GM12878 (cell line): ENCODE measurements at regions not wholly inside any gene's neighbourhood (a gene's known extent, or its start where the extent isn't known, plus 50 kb on each side); places are given as distances from the start of the nearest gene placed in this dataset.

Source experiments
- ATAC-seq: fragments of 200-7000 bp; cut with Tn5 transposase; 3 replicates; pipeline ENCODE4 v1.9.1; 2020; ENCODE audit warnings: mild to moderate bottlenecking, moderate library complexity
- BruUV-seq: library from RNA; stranded (reverse); fragments of 400-500 nt; replicated peaks from 2 replicates; lab custom pipeline; 2021; lab: Mats Ljungman, UMichigan
- CTCF ChIA-PET: fragments of 300-600 bp; sonication (Branson Sonifier 250); formaldehyde crosslinking; extraction: SDS; loops from one replicate; lab custom pipeline; 2021; ENCODE audit warnings: inconsistent platforms; lab: Yijun Ruan, JAX
- POLR2A ChIA-PET: fragments of 350-600 bp; formaldehyde crosslinking; extraction: SDS; loops from one replicate; lab custom pipeline; 2021; ENCODE audit warnings: inconsistent platforms; lab: Charles Lee
- RAD21 ChIA-PET: fragments of 300-600 bp; sonication (Branson Sonifier 250); formaldehyde crosslinking; loops from one replicate; lab custom pipeline; 2023; ENCODE audit warnings: antibody characterized with exemption; ENCODE audit not compliant: unreplicated experiment; lab: Charles Lee
- SMC1A ChIA-PET: fragments of 300-600 bp; sonication (Branson Sonifier 250); formaldehyde crosslinking; loops from one replicate; lab custom pipeline; 2023; ENCODE audit not compliant: unreplicated experiment, uncharacterized antibody; lab: Charles Lee
- DNase-seq: peaks from one replicate; pipeline ENCODE4 v3.0.0-alpha.2; 2011; ENCODE audit warnings: low read depth, low spot score
- FAIRE-seq: peaks from 3 replicates; lab custom pipeline; 2011; peaks lifted over from hg19 to GRCh38; lab: Jason Lieb, UNC
- H2AFZ ChIP-seq: 2 replicates; pipeline ENCODE4 v1.6.0; 2011; ENCODE audit warnings: low read depth, low read length, control low read depth; ENCODE audit not compliant: control insufficient read depth
- H3K27ac ChIP-seq: 2 replicates; pipeline ENCODE4 v1.5.1; 2011; ENCODE audit warnings: control low read depth; ENCODE audit not compliant: control insufficient read depth, insufficient read depth
- H3K27me3 ChIP-seq, 2 experiments: replicated peaks in 1 of 2; 2 replicates each; pipeline versions ENCODE4 v1.6.0 to v1.6.1; 2011; ENCODE audit warnings: low read length in 1 of 2; ENCODE audit not compliant: control insufficient read depth in 2 of 2, insufficient read depth in 2 of 2
- H3K36me3 ChIP-seq, 2 experiments: 2 replicates each; pipeline ENCODE4 v1.5.1; 2011; ENCODE audit warnings: low read length in 1 of 2; ENCODE audit not compliant: control insufficient read depth in 2 of 2, insufficient read depth in 2 of 2
- H3K4me1 ChIP-seq: 2 replicates; pipeline ENCODE4 v1.6.1; 2011; ENCODE audit warnings: mild to moderate bottlenecking, low read length, moderate library complexity, mixed read lengths; ENCODE audit not compliant: control insufficient read depth, insufficient read depth
- H3K4me2 ChIP-seq: 2 replicates; pipeline ENCODE4 v1.6.0; 2011; ENCODE audit warnings: control low read depth; ENCODE audit not compliant: control insufficient read depth, insufficient read depth
- H3K4me3 ChIP-seq: fragments of 200-600 bp; sonication (generic); 2 replicates; pipeline ENCODE4 v1.5.1; 2016
- H3K79me2 ChIP-seq: 2 replicates; pipeline ENCODE4 v1.6.0; 2011; ENCODE audit warnings: low read length; ENCODE audit not compliant: control insufficient read depth, insufficient read depth
- H3K9ac ChIP-seq: 2 replicates; pipeline ENCODE4 v1.8.0; 2011; ENCODE audit warnings: low read length, control low read depth, mixed read lengths; ENCODE audit not compliant: control insufficient read depth, insufficient read depth
- H3K9me3 ChIP-seq: replicated peaks from 3 replicates; pipeline ENCODE4 v1.5.1; 2011; ENCODE audit warnings: mild to moderate bottlenecking, low read length; ENCODE audit not compliant: control insufficient read depth, insufficient read depth
- H4K20me1 ChIP-seq: 2 replicates; pipeline ENCODE4 v1.6.0; 2011; ENCODE audit not compliant: control insufficient read depth, insufficient read depth
- CBFB ChIP-seq: IDR thresholded peaks from 2 replicates; pipeline ENCODE4 v1.6.1; 2016; ENCODE audit warnings: antibody characterized with exemption, low read depth
- CBX5 ChIP-seq: sonication (generic); IDR thresholded peaks from 2 replicates; pipeline ENCODE4 v1.6.1; 2016; ENCODE audit warnings: low read depth, moderate library complexity, mild to moderate bottlenecking, inconsistent platforms
- FOS ChIP-seq: IDR thresholded peaks from 3 replicates; pipeline ENCODE4 v1.6.1; 2011; ENCODE audit warnings: borderline replicate concordance; ENCODE audit not compliant: insufficient read length; ENCODE audit errors: extremely low read depth
- HDAC6 ChIP-seq: fragments of 200-600 bp; sonication (generic); IDR thresholded peaks from one replicate; pipeline ENCODE4 v1.8.0; 2017; ENCODE audit warnings: antibody characterized with exemption; ENCODE audit not compliant: unreplicated experiment
- NFYA ChIP-seq: IDR thresholded peaks from 2 replicates; pipeline ENCODE4 v1.6.1; 2011; ENCODE audit warnings: low read depth, mild to moderate bottlenecking, low read length, improper control_type of control experiment, borderline replicate concordance
- PAX8 ChIP-seq: fragments of 450-650 bp; IDR thresholded peaks from 2 replicates; pipeline ENCODE4 v1.6.1; 2017; ENCODE audit warnings: mild to moderate bottlenecking, moderate library complexity
- POLR2AphosphoS2 ChIP-seq: IDR thresholded peaks from 2 replicates; pipeline ENCODE4 v1.6.1; 2011; ENCODE audit warnings: low read depth, mild to moderate bottlenecking, low read length, improper control_type of control experiment, moderate library complexity
- SMARCA5 ChIP-seq: fragments of 450-650 bp; IDR thresholded peaks from 2 replicates; pipeline ENCODE4 v1.6.1; 2017; ENCODE audit warnings: mild to moderate bottlenecking
- ZNF217 ChIP-seq: fragments of 450-650 bp; IDR thresholded peaks from 2 replicates; pipeline ENCODE4 v1.6.1; 2017; ENCODE audit warnings: antibody characterized with exemption, mild to moderate bottlenecking
- WGBS: methylation state at CpG from one replicate; pipeline ENCODE4 v1.1.6; 2016; ENCODE audit warnings: low lambda C conversion rate; ENCODE audit not compliant: insufficient replicate concordance, insufficient coverage; ENCODE audit errors: missing lambda C conversion rate; 5-methylcytosine and 5-hydroxymethylcytosine counted together
- in situ Hi-C: fragments of 300-500 bp; cut with MboI; formaldehyde crosslinking; loops from 9 replicates; pipeline ENCODE4 v1.14.3; 2018; ENCODE audit warnings: mixed read lengths
- intact Hi-C: fragments of 100-400 bp; cut with micrococcal nuclease; formaldehyde crosslinking; loops from one replicate; pipeline ENCODE4 v1.14.2; 2022; ENCODE audit not compliant: unreplicated experiment
- TF ChIP-seq, protein P1 (sequence below): IDR thresholded peaks from 2 replicates; pipeline ENCODE4 v1.6.1; 2012; ENCODE audit warnings: improper control_type of control experiment, low read depth, low read length; ENCODE audit not compliant: insufficient replicate concordance
- TF ChIP-seq, protein P2 (sequence below): IDR thresholded peaks from 2 replicates; pipeline ENCODE4 v1.6.1; 2012; ENCODE audit warnings: low read depth, low read length, improper control_type of control experiment

DNA sequence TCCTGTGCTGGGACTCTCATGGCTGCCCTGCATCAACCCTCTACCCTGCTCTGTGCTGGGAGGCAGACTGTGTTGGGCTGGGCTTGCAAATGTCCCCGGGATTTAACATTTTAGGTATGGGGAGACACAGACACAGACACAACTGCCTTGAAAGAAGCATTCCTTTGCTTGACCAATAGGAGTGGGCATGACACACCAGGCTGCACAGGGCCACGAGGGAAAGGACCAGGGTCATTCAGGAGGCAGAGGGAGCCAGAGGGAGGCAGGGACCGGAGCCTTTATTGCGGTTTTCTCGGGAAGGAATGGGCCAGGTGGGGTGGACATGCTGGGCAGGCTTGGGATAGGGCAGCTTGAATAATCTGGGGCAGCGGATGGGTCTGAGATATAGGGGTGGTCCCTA is 238.7 kb upstream of the COPS8 start (continued):
- TF ChIP-seq, protein P1, sequence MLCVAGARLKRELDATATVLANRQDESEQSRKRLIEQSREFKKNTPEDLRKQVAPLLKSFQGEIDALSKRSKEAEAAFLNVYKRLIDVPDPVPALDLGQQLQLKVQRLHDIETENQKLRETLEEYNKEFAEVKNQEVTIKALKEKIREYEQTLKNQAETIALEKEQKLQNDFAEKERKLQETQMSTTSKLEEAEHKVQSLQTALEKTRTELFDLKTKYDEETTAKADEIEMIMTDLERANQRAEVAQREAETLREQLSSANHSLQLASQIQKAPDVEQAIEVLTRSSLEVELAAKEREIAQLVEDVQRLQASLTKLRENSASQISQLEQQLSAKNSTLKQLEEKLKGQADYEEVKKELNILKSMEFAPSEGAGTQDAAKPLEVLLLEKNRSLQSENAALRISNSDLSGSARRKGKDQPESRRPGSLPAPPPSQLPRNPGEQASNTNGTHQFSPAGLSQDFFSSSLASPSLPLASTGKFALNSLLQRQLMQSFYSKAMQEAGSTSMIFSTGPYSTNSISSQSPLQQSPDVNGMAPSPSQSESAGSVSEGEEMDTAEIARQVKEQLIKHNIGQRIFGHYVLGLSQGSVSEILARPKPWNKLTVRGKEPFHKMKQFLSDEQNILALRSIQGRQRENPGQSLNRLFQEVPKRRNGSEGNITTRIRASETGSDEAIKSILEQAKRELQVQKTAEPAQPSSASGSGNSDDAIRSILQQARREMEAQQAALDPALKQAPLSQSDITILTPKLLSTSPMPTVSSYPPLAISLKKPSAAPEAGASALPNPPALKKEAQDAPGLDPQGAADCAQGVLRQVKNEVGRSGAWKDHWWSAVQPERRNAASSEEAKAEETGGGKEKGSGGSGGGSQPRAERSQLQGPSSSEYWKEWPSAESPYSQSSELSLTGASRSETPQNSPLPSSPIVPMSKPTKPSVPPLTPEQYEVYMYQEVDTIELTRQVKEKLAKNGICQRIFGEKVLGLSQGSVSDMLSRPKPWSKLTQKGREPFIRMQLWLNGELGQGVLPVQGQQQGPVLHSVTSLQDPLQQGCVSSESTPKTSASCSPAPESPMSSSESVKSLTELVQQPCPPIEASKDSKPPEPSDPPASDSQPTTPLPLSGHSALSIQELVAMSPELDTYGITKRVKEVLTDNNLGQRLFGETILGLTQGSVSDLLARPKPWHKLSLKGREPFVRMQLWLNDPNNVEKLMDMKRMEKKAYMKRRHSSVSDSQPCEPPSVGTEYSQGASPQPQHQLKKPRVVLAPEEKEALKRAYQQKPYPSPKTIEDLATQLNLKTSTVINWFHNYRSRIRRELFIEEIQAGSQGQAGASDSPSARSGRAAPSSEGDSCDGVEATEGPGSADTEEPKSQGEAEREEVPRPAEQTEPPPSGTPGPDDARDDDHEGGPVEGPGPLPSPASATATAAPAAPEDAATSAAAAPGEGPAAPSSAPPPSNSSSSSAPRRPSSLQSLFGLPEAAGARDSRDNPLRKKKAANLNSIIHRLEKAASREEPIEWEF: no peak

DNA sequence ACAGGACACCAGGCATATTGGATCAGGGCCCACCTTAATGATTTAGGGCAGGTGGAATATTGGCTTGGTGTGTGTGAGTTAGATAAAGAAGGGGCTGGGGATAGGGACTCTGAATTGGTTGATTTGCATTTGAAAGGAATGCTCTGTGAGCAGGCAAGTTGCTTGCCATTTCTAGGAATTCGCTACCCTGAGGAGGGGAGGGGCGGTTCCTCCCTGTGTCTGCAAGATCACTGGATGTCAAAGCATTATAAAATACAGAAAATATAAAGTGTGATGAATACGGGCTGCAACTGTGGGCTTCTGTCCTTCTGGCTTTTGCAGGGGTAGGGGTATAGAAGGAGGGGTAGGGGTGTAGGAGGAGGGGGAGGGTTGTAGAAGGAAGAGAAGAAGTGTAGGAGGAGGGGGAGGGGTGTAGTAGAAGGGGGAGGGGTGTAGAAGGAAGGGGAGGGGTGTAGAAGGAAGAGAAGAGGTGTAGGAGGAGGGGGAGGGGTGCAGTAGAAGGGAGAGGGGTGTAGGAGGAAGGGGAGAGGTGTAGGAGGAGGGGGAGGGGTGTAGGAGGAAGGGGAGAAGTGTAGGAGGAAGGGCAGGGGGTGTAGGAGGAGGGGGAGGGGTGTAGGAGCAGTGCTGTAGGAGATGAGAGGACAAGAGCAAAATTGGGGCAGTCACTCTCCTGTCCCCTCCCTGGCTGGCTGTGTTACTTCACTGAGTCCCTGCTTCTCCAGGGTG is 238.0 kb upstream of the COPS8 start:
- Histone ChIP-seq H3K4me2 (no peak overlapping the region), H3K27me3 (no peaks in the 10 kb centered on the region), H4K20me1 (no peaks in the 10 kb centered on the region), H3K36me3 (no peaks in the 10 kb centered on the region), H3K79me2 (no peaks in the 10 kb centered on the region), H3K9ac (no peak overlapping the region), H3K27ac (no peak overlapping the region), H3K4me3 (no peak overlapping the region), H2AFZ (no peak overlapping the region), H3K9me3 (no peaks in the 10 kb centered on the region), H3K4me1 (no peaks in the 10 kb centered on the region)
- ChIA-PET POLR2A (no interaction called here), SMC1A (no interaction called here), CTCF (no interaction called here), RAD21 (no interaction called here)
- intact Hi-C loops (no loop called here), in situ Hi-C loops (no loop called here)
- BruUV-seq: no TSS peak
- ATAC-seq (no peak), FAIRE-seq (no peak), DNase-seq (no peak)
- 15% methylated on average over 3 of the region's 3 CpGs for WGBS
- TF ChIP-seq SMARCA5 (no peak), CBX5 (no peak), ZNF217 (no peak), HDAC6 (no peak), FOS (no peak), NFYA (no peak), PAX8 (no peak), CBFB (no peak), POLR2AphosphoS2 (no peak)
- TF ChIP-seq, protein P2, sequence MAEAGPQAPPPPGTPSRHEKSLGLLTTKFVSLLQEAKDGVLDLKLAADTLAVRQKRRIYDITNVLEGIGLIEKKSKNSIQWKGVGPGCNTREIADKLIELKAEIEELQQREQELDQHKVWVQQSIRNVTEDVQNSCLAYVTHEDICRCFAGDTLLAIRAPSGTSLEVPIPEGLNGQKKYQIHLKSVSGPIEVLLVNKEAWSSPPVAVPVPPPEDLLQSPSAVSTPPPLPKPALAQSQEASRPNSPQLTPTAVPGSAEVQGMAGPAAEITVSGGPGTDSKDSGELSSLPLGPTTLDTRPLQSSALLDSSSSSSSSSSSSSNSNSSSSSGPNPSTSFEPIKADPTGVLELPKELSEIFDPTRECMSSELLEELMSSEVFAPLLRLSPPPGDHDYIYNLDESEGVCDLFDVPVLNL: no peak
